DMS153 (cell line): ENCODE measurements at regions not wholly inside any gene's neighbourhood (a gene's known extent, or its start where the extent isn't known, plus 50 kb on each side); places are given as distances from the start of the nearest gene placed in this dataset.

Source experiments
- DNase-seq: peaks from one replicate; lab custom pipeline; 2025; lab: John Stamatoyannopoulos, UW

DNA sequence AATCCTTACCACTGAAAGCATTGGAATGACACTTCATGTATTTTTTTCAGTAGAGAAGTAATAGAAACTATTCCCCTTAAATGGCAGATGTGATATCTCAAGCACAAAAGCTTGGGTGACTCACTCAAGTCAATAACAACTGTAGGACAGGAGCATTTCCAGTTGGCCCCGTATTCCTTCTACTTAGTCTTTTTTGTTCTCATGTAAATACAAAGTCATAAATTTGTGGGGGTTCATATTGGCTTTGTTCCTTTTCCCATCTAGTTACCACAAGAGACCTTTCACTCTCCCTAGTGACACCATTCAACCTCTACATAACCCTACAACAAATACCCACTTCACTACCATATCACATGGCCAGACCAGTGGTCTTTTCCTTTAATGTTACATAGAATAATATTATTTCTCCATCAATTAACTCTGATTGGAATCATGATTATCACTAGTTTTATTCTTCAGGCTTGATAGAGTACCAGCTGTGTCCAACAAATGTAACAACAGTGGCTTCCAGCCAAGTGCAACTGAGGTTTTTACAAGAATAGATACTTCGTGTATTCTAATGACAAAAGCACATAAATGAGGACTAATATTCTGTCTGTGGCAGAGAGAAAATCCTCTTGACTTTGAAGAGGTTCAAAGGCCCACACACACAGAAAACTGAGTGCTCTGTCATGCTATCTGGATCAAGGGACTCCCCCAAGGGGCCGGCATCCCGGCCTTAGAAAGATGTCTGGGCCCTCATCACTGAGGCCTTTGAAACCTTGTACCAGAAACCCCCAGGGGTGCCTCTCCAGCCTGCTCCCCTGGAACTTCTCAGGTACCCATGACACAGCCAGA, 94.0 kb upstream of the THBS1 start:
- no peak for DNase-seq

GRCh38 chr15:39487458-39487735, 93.5 kb upstream of the THBS1 start:
- no peak for DNase-seq

GRCh38 chr15:39488516-39488915, 92.4 kb upstream of the THBS1 start:
- DNase-seq = no peak

- DNase-seq = no peak
Observed at GRCh38 chr15:39488961-39489360, 91.9 kb upstream of the THBS1 start.

DNA sequence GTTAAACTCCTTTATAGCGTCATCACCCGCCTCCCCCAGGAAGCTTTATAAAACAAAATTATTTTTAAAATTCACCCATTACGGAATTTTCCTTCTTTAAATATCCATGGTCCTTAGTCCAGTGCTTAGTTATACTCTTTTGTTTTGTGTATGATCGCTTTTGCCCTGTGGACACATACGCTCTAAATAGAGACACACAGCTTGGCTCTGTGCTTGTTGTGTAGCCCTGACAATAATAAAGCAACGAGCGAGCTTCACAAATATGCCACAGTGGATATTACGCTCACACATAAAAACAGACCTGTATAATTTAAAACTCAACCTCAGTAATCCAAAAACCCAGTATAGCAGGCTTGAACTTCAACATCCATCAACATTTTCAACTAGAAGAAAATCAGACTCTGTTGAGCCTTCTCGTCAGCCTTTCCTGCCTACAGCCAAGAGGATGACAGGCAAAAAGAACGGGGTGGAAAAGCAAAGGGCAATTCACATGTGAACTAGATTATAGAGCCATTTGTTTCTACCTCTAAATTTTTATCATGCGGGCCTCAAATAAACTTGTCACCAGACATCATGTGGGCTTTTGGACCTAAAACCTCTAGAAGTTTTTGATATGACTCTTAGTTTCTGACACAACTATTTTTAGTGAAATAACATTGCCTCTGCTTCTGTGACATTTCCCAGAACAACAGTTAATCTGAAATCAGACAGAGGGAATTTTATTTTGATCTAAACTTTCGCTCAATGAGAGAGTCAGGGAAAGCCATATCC, 89.6 kb upstream of the THBS1 start:
- DNase-seq = no peak

GRCh38 chr15:39491886-39492490, 88.9 kb upstream of the THBS1 start:
- no peak for DNase-seq

- no peak for DNase-seq
Observed at GRCh38 chr15:39493424-39494067, 87.3 kb upstream of the THBS1 start.

GRCh38 chr15:39494462-39494861, 86.4 kb upstream of the THBS1 start:
- no peak for DNase-seq

DNA sequence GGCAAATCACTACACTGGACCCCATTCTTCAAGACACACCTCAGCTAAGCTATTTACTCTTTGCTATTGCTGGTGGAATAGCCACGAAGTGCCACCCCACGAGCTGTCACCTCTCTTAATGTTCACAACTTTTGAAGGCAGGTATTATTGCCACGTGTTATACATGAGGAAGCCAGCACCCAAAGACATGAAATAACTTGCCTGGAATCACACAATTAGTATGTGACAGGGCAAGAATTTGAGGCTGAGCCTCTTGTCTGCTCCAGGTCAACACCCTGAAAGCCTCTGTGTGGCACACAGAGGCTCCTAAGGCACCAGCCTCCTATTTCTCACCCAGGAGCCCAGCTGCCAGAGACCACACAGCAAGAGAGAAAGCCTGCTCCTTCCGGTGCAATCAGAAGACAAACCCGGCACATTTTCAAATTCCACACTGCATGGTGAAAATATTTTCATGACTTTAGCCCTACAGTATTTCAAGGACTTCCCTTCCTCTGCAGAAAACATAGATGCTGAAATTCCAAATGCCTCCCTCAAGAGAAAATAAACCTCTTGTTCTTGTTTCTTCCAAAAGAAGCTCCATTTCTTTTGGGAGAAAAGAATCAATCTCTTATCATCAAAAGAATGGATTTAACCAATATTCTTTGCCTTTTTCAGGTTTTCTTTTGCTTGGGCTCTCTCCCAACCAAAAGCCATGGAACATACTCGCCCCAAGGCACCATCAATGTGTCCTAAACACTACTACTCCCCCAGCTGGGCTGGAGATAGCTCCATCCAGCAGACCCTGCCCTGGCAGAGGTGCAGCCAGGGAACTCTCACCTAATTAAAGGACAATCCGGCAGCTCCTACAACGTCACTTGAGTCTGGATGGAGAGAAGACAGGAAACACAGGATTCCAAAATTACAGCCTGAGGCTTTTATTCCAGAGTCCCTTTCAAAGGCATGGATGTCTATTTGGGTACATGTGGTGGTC, 84.7 kb upstream of the THBS1 start:
- DNase-seq = no peak

- DNase-seq = no peak
Observed at GRCh38 chr15:39497016-39497758, 83.7 kb upstream of the THBS1 start.

GRCh38 chr15:39497759-39498565, 82.9 kb upstream of the THBS1 start:
- no peak for DNase-seq

DNA sequence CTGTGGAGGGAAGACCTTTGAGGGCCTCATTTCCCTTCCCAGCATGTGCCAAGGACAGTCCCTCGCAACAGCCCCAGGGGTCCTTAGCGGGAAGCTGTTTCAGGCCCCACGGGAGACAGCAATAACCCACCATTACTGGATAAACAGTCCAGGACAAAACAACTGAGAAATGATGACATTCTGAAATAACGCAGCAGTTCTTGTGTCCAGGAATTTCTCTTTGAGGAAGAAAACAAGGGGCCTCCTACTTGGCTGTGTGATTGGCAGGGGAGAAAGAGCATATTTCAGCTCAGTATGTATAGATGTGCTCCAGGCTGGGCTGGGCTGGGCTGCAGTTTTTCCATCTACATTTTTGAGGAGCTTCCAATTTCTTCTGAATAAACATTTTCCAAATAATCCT, 82.2 kb upstream of the THBS1 start:
- DNase-seq = no peak

DNA sequence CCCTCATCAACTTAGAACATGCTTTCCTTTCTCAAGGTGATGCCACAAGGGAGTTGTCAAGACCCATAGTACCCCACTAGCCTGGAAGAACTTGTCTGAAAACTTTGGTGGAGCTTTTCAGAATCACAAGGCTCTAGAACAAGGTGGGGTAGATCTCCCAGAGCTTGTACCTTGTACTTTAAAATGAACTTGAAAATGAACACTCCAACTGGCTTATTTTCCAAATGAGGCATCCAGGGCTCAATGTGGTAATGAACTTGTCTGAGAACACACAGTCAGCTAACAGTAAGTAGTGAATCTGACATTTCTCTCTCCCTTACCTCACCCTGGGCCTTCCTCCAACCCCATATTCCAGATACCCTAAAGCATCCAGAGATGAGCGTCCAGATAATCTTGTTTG, 81.8 kb upstream of the THBS1 start:
- DNase-seq = no peak

DNA sequence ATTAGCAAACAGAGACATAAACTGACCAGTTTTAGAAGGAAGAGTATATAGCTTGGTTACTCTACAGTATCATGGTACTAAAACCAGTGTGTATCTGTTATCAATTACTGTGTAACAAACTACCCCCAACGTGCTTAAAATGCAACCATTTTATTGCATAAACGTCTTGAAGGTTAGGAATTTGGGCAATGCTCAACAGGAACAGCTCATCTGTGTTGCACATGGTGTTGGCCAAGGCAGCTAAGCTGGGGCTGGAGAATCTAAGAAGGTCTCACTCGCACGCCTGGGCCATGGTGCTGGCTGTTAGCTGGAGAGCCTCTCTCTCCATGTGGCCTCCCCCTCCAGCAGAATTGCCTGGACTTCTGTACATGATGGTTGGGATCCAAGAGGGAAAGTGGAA, 81.2 kb upstream of the THBS1 start:
- no peak for DNase-seq

DNA sequence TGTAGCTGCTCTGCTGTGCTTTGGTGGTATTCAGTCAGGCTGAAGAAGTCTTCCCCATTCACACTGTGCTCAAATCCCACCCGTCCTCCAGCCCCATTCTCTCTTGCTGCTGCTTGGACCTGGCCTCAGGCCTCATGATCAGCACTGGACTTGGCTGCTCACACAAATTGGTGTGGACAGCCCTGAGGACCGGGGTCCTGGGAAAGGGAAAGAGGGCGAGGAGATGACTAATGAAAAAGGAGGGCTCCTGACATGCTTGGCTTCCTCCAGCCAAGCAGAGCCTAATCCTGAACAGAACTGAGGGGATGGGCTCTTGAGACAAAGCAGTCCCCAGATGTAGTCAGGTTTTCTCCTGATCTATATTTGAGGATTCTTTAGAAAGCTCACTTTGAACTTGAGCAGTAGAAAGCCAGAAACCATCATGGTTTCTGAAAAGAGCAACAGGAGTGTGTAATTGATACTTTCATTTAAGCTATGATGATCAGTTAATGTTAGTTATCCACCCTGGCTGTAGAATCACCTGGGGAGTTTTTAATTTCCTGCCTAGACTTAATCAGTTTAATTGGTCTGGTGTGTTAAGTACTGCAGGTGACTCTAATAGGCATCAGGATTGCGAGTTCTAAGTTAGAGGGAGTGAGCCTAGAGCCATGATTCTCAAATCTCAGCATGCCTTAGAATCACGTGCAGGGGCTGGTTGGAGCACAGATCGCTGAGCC, 79.4 kb upstream of the THBS1 start:
- DNase-seq = no peak

- no peak for DNase-seq
Observed at GRCh38 chr15:39502082-39502447, 78.8 kb upstream of the THBS1 start.

- no peak for DNase-seq
Observed at GRCh38 chr15:39502611-39503195, 78.2 kb upstream of the THBS1 start.

DNA sequence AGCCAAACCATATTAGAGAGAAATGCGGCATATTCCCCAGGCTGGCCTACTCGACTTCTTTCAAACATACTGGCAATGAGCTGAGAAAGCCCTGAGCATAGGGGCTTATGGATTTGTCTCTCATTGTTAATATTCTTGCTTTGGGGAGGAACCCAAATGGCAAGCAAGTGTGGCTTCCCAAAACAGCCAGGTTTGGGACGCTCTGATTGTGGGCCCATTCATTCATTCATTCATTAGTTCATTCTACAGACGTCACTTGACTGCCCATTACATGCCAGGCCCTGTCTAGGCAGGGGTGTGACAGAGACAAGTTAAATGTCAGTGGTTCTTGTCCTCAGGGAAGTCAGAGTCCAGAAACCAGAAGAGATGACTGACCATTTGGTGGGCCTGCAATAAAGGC, 77.4 kb upstream of the THBS1 start:
- DNase-seq = no peak

DNA sequence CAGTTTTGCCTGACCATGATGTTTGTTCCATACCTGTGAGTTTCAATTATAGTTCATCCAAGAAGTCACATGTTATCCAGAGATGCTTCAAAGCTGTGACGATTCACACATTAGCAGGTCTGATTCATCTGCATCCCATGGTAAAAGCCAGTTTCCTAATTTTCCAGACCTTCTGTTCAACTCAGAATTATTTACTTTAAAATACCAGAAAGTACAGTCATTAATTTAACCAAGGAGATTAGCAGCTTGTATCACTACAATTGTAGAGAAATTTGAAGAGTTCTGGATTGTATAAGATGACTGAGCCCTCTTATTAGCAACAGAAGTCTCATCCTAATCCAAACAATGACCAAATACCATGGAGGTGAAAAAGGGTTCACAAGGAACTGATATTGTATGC, 76.1 kb upstream of the THBS1 start:
- no peak for DNase-seq
